Urinary bladder (tissue), 3 donors: ENCODE measurements at regions not wholly inside any gene's neighbourhood (a gene's known extent, or its start where the extent isn't known, plus 50 kb on each side); places are given as distances from the start of the nearest gene placed in this dataset.

Experiments used
- DNase-seq: peaks from one replicate; pipeline ENCODE4 v3.0.0-alpha.2; 2015; ENCODE audit errors: extremely low spot score
- H3K27ac ChIP-seq: one replicate; pipeline ENCODE4 v1.5.1; 2013; ENCODE audit warnings: low read depth, mild to moderate bottlenecking, moderate library complexity
- H3K36me3 ChIP-seq: one replicate; pipeline ENCODE4 v1.6.1; 2013; ENCODE audit warnings: mild to moderate bottlenecking, moderate library complexity; ENCODE audit not compliant: insufficient read depth
- H3K4me1 ChIP-seq: one replicate; pipeline ENCODE4 v1.6.1; 2013; ENCODE audit warnings: mild to moderate bottlenecking, moderate library complexity; ENCODE audit not compliant: insufficient read depth
- H3K4me3 ChIP-seq: one replicate; pipeline ENCODE4 v1.5.1; 2013; ENCODE audit warnings: low read depth, low read length
- WGBS: extraction: QIAGEN DNeasy Blood & Tissue Kit; methylation state at CpG from one replicate; pipeline ENCODE4 v1.1.7; 2013; 5-methylcytosine and 5-hydroxymethylcytosine counted together
- donor health status: healthy with polysubstance abuse.
- donor health status: healthy.

DNA sequence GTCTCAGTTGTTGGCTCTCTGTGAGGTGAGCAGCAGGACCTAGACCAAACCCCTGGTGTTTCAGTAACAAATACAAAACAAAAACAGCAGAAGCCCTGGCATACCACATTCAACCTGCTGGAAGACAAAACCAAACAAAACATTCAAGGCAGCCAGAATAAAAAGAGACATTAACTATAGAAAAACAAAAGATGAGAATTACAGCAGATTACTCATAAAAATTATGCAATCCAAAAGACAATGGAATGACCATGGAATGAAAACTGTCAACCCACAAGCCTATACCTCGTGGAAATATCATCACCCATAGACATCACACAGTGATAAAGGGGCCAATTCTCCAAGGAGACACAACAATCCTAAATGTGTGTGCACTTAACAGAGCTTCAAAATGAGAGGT, 106.0 kb upstream of the IQSEC1 start:
- no peaks in the 10 kb centered on the region for H3K4me1 ChIP-seq
- no peak overlapping the region for H3K4me3 ChIP-seq
- DNase-seq: no peak
- no peak overlapping the region for H3K27ac ChIP-seq
- no peaks in the 10 kb centered on the region for H3K36me3 ChIP-seq
- 79% methylated on average over 1 of the region's 1 CpG for WGBS

DNA sequence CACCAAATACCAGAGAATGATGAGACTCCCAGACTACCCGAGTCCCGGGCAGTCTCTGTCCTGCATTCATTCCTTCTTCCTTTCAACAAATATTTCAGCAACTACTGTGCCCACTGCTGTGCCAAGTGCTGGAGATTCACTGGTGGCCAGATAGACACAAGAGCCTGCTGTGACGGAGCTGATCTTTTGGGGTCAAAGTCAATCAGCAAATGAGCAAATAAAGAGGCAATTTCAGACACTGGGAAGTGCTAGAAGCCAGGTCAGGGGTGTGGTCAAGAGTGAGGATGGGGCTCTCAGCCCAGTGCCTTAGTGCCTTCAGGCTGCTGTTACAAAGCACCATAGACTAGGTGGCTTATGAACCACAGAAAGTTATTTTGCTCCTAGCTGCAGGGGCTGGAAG, 104.9 kb upstream of the IQSEC1 start:
- Histone ChIP-seq H3K4me1 (no peaks in the 10 kb centered on the region), H3K27ac (no peak overlapping the region), H3K4me3 (no peak overlapping the region), H3K36me3 (no peaks in the 10 kb centered on the region)
- DNase-seq: no peak
- WGBS: 87% methylated on average over 3 of the region's 3 CpGs

DNA sequence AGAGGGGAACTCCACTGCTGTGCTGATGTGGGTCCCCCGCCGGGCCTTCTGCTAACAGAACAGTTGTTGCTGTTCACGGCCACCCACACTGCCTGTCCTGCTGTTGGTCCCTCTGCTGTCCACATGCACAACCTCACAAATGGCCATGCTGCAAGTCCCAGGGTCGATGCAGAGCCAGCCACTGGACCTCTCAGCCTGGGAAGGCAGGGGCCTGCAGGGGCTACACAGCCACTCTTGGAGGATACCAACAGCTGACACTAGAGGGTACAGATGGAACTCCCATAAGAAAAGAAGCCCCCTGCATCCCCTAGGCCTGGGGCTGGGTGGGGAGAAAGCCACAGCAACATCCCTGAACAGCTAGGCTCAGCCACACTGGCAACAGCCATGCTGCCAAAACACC, 104.4 kb upstream of the IQSEC1 start:
- no peak overlapping the region for H3K27ac ChIP-seq
- WGBS: 71% methylated on average over 4 of the region's 4 CpGs
- no peaks in the 10 kb centered on the region for H3K36me3 ChIP-seq
- H3K4me3 ChIP-seq: no peak overlapping the region
- no peak for DNase-seq
- H3K4me1 ChIP-seq: no peaks in the 10 kb centered on the region

DNA sequence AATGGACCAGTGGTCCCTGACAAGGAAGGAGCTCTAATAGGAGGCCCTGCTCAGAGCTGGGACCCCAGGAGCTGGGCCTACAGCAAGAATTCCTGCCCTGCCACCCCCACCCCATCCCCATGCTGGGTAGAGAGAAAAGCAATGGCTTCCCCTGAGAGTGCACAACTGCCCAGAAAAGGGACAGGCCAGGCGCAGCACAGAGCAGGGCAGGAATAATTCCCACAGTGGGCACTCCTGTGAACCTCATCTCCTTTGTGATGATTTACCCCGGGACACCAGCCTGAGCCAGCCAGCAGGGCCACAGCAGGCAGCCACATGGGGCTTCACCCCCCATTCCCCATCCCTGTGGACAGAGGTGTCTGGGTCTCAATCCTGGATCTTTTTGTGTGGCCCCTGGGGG, 104.0 kb upstream of the IQSEC1 start:
- DNase-seq: no peak
- Histone ChIP-seq H3K36me3 (no peaks in the 10 kb centered on the region), H3K27ac (no peak overlapping the region), H3K4me1 (no peaks in the 10 kb centered on the region), H3K4me3 (no peak overlapping the region)
- 96% methylated on average over 2 of the region's 2 CpGs for WGBS

DNA sequence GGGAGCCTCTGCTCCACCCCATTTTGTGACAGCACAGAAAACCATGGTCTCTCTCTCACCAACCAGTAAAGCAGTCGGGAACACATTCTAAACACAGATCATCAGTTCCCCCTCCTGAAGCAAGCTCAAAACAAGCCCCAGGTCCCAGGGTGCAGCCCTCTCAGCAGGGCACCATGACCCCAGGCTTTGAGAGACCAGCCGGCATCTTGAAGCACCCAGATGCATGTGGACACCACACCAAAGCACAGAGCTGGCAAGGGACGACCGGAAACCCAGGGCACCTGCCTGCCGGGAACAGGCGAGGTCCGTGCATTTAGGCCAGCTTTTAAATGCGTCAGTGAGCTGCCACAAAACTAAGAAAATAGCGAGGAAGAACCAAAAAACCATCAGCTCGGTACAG, 103.2 kb upstream of the IQSEC1 start:
- WGBS: 89% methylated on average over 10 of the region's 10 CpGs
- DNase-seq: no peak
- no peaks in the 10 kb centered on the region for H3K4me1 ChIP-seq
- no peak overlapping the region for H3K27ac ChIP-seq
- no peaks in the 10 kb centered on the region for H3K36me3 ChIP-seq
- H3K4me3 ChIP-seq: no peak overlapping the region

DNA sequence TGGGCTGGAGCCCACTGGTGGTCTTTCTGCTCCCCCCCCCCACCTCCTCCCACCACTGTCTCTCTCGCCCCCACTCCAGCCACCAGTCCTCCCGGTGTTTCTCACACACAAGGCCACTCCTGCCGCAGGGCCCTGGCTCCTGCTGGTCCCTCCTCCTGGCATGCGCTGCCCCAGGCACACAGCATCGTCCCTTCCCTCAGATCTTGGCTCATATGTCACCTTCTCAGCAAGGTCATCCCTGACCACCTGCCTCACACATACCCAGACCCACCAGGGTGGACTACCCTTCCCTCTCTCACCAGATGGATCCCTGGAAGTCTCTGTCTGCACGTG, 101.5 kb upstream of the IQSEC1 start:
- DNase-seq: no peak
- H3K36me3 ChIP-seq: no peaks in the 10 kb centered on the region

DNA sequence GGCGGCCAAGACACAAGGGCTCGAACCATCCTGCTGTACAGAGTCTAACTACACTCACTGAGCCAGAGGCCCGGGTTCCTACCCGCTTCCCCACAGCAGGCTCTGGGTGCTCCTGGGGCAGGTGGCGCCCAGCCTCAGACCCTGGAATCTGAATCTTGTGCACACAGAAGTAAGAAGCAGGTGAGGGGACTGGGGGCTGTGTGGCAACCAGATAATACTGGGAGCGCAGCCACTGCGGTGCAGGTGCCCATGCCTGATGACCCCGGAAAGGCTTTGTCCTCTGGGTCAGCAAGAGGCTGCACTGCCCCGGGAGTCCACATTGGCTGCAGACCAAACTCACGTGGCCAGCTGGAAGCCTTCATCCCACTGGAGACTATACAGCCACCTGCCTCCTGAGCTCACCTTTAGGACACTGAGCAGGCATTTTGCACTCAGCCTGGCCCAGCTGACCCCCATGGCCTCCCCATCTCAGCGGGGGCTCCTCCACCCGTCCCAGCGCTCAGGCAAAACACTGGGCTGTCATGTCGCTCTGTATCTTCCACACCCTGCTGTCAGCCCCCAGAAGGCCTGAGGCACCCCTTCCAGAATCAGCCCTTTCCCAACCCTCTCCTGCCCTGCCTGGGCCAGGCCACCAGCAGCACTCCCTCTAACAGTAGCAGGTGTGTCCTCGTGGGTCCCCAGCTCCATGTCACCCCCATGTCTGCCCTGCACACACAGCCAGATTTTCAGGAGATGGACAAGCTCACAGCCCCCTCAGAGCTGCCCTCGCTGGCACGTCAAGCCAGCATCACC, 101.0 kb upstream of the IQSEC1 start:
- WGBS: 82% methylated on average over 17 of the region's 17 CpGs
- DNase-seq: no peak
- Histone ChIP-seq H3K4me3 (no peak overlapping the region), H3K27ac (no peak overlapping the region), H3K36me3 (no peaks in the 10 kb centered on the region), H3K4me1 (no peaks in the 10 kb centered on the region)

More for the DNA sequence above, 101.5 kb upstream of the IQSEC1 start:
- no peak overlapping the region for H3K4me3 ChIP-seq
- H3K27ac ChIP-seq: no peak overlapping the region
- WGBS: 82% methylated on average over 6 of the region's 6 CpGs
- H3K4me1 ChIP-seq: no peaks in the 10 kb centered on the region

DNA sequence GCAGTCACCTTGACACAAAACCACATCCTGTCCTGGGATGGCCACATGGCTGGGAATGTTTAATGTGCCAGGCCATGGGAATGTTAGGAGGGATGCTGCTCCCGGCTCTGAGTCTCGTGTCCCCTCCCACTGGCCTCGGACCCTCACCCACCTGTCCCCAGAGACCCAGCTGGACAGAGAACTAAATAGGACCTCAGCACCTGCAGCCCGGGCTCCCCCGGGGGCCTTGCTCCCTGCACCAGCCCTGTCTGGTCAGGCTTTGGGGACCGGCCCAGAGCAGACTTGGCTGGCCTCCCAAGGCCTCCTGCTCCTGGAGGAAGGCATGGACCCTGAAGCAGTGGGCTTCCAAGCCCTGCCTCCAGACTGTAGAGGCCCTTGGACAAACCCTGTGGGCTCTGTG, 100.0 kb upstream of the IQSEC1 start:
- DNase-seq: no peak
- Histone ChIP-seq H3K4me3 (no peak overlapping the region), H3K27ac (no peak overlapping the region), H3K4me1 (no peaks in the 10 kb centered on the region), H3K36me3 (no peaks in the 10 kb centered on the region)
- 59% methylated on average over 6 of the region's 6 CpGs for WGBS

DNA sequence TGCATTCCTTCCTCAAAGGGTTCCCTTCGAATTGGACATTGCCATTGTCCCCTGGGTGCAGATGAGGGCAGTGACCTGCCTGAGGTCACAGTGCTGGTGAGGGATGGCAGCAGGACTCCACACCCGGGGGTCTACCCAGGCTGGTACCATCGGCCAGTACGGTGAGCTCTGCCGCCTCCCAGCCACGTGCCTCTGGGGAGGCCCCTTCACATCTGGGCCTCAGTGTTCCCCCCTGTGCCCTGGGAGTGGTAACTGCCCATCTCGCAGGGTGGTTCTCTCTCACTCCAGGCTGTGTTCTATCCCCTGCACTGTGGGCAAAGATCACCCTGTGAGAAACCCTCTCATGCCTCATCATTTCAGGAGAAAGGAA, 99.4 kb upstream of the IQSEC1 start:
- H3K4me1 ChIP-seq: no peaks in the 10 kb centered on the region
- DNase-seq: no peak
- 88% methylated on average over 7 of the region's 7 CpGs for WGBS
- H3K4me3 ChIP-seq: no peak overlapping the region
- no peaks in the 10 kb centered on the region for H3K36me3 ChIP-seq
- H3K27ac ChIP-seq: no peak overlapping the region

DNA sequence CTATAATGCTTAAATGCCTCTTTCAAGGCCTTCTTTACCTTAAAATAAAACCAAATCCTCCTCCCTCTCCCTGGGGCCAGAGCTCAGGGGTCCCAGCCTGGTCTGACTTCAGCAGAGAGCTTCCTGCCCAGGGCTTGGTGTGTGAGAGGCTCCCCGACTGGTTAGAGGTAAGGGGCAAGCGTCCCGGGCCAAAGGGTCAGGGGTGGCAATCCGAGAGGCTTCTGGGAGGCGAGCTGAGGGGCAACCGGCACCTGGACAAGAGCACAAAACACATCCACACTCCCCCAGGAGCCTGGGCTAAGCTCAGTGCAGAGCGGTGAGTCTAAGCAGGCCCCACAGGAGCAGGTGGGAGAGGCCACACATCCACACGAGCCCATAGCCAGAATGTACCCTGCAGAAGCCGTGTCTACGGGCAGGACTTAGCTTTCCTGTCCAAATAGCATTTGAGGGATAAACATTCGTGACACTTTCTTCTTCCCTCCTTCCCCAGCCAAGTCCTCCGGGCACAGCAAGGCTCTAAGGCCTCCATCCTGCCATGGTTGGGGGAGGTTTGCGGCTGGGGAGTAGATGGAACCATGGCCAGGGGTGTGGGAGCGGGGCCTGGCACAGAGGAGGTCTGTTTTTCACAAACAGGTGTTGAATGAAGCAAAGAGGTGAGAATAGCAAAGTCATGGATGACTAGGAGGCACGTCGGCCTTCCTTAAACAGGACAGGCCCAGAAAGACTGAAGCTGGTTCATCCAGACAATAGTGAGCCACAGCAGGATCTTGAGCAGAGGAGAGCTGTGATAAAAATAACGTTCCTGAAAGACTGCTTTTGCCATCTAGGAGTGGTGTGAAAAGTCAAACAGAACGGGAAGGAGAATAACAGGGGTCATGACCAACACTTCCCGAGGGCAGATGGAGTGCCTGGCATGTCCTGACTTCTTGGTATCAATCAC, 98.7 kb upstream of the IQSEC1 start:
- Histone ChIP-seq H3K36me3 (no peaks in the 10 kb centered on the region), H3K27ac (no peak overlapping the region), H3K4me3 (no peak overlapping the region), H3K4me1 (no peaks in the 10 kb centered on the region)
- 71% methylated on average over 19 of the region's 19 CpGs for whole genome bisulfite sequencing
- DNase-seq: no peak

DNA sequence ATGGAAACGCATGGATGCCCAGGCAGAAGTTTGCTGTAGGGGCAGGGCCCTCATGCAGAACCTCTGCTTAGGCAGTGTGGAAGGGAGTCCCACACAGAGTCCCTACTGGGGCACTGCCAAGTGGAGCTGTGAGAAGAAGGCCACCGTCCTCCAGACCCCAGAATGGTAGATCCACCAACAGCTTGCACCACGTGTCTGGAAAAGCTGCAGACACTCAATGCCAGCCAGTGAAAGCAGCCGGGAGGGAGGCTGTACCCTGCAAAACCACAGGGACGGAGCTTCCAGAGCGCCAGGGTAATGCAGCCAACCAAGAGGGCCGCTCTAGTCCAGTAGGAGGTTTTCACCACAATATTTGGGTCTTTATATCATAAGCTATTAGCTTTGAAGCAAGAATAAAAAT, 97.1 kb upstream of the IQSEC1 start:
- Histone ChIP-seq H3K36me3 (no peaks in the 10 kb centered on the region), H3K4me3 (no peak overlapping the region), H3K4me1 (no peaks in the 10 kb centered on the region), H3K27ac (no peak overlapping the region)
- DNase-seq: no peak
- 86% methylated on average over 7 of the region's 7 CpGs for WGBS

DNA sequence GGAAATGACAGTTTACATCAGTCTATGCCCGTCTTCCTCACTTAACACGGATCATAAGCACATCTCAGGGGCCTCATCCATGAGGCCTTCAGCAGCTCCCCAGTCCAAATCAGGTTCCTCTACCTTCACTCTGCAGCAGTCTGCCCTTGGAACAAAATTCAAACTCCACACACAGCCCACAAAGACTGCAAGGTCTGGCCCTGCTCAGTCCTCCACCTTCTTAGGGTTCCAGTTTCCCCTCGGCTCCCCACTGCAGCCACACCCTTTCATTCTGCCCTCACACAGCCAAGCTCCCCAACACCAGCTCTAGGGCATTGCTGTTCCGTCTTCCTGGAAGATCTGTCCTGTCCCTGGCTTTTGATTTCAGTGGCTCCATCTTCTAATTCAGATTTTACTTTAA, 95.2 kb upstream of the IQSEC1 start:
- 78% methylated on average over 4 of the region's 4 CpGs for WGBS
- Histone ChIP-seq H3K27ac (no peak overlapping the region), H3K4me1 (no peaks in the 10 kb centered on the region), H3K4me3 (no peak overlapping the region), H3K36me3 (no peaks in the 10 kb centered on the region)
- DNase-seq: no peak

DNA sequence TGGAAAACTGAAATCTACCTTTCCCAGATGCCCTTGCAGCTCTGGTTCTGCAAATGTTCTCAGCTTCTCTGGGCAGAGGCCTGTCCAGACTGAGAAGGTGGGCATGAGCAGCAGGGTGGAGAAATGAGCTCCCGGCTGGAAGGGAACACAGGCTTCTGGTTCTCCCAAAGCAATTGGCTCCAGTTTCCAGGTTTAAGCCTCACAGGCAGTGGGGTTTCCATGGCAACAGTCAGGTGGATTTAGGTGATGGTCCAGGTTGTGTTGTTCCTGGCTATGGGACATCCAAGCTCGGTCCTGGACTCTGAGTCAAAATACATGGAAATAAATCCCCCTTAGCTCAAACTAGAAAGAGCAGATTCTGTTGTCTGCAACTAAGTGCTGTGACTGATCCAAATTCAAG, 94.6 kb upstream of the IQSEC1 start:
- H3K4me3 ChIP-seq: no peak overlapping the region
- 81% methylated on average over 2 of the region's 2 CpGs for WGBS
- no peaks in the 10 kb centered on the region for H3K4me1 ChIP-seq
- no peak for DNase-seq
- no peak overlapping the region for H3K27ac ChIP-seq
- no peaks in the 10 kb centered on the region for H3K36me3 ChIP-seq

DNA sequence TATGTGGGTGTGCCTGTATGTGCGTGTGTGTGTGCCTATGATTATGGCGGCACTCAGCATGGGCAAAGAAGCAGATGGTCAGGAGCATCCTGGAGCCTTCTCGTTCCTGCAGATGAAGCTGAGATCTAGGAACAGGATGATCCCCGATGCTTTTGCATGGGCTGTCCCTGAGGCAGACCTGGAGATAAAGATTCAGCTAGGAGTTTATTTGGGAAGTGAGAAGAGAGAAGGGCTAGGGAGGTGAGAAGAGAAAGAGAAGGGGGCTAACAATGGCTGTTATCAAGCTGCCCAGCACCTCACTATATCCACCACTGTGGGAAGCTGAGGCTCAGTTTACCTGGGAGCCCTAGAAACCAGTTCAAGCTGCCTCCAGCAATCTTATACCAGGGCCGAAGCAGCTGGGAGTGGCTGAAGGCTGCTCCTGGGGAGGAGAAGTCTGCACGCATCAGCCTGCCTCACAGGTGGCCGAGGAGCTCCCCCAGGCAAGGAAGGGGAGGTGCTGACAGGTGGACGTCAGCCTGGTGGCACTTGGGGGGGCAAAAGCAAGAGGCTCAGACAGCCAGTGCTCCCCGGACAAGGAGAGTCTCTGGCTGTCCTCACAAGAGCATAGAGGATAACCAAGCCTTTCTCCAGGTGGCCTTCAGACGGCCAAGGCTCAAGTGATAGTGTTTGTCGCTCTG, 94.0 kb upstream of the IQSEC1 start:
- Histone ChIP-seq H3K4me1 (no peaks in the 10 kb centered on the region), H3K36me3 (no peaks in the 10 kb centered on the region), H3K4me3 (no peak overlapping the region), H3K27ac (no peak overlapping the region)
- no peak for DNase-seq
- WGBS: 76% methylated on average over 11 of the region's 11 CpGs
